ENCODE measurements at regions not wholly inside any gene's neighbourhood (a gene's known extent, or its start where the extent isn't known, plus 50 kb on each side); places are given as distances from the start of the nearest gene placed in this dataset.

DNA sequence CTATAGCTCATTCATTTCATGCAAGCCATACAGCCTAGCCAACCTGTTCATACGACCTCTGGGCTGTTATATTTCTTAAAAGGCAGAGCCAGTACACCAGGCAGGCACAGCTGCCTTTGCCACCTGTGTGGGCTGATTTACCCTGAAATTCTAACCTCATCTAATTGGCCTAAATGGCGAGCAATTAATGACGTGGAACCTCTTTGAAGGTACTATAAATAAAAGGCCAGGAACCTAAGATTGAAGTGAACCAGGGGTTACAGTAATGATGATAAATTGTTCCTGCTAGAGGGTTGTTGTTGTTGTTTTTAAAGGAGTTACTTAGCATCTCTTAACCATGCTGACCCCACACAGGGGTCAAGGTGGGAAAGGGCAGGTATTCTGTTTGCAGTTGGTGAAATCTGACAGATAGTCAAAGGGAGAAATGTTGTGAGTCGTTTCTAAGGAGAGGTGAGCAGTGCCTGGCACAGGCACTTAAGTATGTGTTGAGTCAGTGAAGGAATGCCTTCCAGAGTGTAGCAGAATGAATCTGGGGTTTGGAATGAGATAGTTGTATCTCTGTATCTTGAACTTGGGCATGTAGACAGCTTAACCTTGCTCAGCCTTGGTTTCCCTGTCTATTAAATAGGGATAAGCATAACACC lies 213.5 kb upstream of the NAV2 start:
- TF ChIP-seq EP300 (IDR thresholded peaks at IDR 0.05; ENCODE audit: borderline replicate concordance in 1 of 2, control insufficient read depth in 1 of 2, low read depth in 2 of 2, low read length in 2 of 2): no peak
- TF ChIP-seq, protein P1, sequence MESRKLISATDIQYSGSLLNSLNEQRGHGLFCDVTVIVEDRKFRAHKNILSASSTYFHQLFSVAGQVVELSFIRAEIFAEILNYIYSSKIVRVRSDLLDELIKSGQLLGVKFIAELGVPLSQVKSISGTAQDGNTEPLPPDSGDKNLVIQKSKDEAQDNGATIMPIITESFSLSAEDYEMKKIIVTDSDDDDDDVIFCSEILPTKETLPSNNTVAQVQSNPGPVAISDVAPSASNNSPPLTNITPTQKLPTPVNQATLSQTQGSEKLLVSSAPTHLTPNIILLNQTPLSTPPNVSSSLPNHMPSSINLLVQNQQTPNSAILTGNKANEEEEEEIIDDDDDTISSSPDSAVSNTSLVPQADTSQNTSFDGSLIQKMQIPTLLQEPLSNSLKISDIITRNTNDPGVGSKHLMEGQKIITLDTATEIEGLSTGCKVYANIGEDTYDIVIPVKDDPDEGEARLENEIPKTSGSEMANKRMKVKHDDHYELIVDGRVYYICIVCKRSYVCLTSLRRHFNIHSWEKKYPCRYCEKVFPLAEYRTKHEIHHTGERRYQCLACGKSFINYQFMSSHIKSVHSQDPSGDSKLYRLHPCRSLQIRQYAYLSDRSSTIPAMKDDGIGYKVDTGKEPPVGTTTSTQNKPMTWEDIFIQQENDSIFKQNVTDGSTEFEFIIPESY (IDR thresholded peaks at IDR 0.05): no peak
- TF ChIP-seq NRF1 (conservative IDR thresholded peaks at IDR 0.05; ENCODE audit: low read depth, low read length): no peak
- no peak for TF ChIP-seq GATAD2B (conservative IDR thresholded peaks at IDR 0.05; ENCODE audit: low read depth)
- TF ChIP-seq EED (IDR thresholded peaks at IDR 0.05; ENCODE audit: low read depth): no peak
- no peak for TF ChIP-seq ASH2L (IDR thresholded peaks at IDR 0.05; ENCODE audit: borderline replicate concordance, low read depth)
- no peak for TF ChIP-seq YY1 (IDR thresholded peaks at IDR 0.05; ENCODE audit: low read depth, low read length)
- TF ChIP-seq SMC3 (IDR thresholded peaks at IDR 0.05; ENCODE audit: borderline replicate concordance, low read length): no peak

Measured in GM12878 (cell line).